ENCODE measurements at regions not wholly inside any gene's neighbourhood (a gene's known extent, or its start where the extent isn't known, plus 50 kb on each side); places are given as distances from the start of the nearest gene placed in this dataset.

DNA sequence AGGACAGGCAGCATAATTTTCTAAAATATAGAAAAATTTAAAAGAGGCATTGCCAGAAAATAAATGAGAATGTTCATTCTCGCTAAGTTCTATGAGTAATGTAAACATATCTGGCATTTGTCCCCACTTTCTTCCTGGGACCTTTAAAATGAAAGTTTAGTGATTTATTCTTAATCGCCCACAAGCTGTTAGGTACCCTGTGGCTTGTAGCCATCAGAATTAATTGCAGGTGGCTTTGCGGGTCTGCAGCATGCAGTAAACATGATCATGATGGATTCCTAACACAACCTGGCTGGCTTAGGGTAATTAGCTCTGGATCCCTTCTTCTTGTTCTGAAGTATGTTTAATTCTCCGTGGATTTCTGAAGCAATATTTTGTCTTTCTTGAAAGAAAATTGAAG, 103.5 kb upstream of the FRMD6 start:
- TF ChIP-seq, protein P1, sequence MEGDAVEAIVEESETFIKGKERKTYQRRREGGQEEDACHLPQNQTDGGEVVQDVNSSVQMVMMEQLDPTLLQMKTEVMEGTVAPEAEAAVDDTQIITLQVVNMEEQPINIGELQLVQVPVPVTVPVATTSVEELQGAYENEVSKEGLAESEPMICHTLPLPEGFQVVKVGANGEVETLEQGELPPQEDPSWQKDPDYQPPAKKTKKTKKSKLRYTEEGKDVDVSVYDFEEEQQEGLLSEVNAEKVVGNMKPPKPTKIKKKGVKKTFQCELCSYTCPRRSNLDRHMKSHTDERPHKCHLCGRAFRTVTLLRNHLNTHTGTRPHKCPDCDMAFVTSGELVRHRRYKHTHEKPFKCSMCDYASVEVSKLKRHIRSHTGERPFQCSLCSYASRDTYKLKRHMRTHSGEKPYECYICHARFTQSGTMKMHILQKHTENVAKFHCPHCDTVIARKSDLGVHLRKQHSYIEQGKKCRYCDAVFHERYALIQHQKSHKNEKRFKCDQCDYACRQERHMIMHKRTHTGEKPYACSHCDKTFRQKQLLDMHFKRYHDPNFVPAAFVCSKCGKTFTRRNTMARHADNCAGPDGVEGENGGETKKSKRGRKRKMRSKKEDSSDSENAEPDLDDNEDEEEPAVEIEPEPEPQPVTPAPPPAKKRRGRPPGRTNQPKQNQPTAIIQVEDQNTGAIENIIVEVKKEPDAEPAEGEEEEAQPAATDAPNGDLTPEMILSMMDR (IDR thresholded peaks at IDR 0.05; ENCODE audit: borderline replicate concordance, extremely low read depth, low read length, poor library complexity, severe bottlenecking) = no peak
- TF ChIP-seq EZH2 (IDR thresholded peaks at IDR 0.05; ENCODE audit: borderline replicate concordance, low read depth, low read length, severe bottlenecking) = no peak
